ENCODE measurements at regions not wholly inside any gene's neighbourhood (a gene's known extent, or its start where the extent isn't known, plus 50 kb on each side); places are given as distances from the start of the nearest gene placed in this dataset.

DNA sequence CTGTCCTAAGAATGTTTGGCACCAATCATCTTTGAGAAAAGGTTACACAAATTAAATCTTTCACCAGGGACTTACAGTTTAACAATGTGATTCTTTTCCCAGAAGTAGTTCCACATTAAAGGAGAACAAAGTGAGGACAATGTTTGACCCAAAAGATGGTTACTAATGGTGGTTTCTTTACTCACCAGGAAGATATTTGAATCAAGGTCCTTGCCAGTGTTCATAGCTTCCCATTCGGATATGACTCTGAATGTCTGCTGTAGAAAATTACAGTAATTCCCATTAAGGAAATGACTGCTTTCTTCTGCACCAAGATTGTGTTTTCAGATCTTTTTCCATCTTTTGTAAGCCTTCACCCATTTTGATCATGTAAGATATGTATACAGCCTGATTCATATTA is 114.6 kb upstream of the ADAMTSL1 start:
- no peak for TF ChIP-seq RAD21 (IDR thresholded peaks at IDR 0.05; ENCODE audit: low read length)
- TF ChIP-seq, protein P1, sequence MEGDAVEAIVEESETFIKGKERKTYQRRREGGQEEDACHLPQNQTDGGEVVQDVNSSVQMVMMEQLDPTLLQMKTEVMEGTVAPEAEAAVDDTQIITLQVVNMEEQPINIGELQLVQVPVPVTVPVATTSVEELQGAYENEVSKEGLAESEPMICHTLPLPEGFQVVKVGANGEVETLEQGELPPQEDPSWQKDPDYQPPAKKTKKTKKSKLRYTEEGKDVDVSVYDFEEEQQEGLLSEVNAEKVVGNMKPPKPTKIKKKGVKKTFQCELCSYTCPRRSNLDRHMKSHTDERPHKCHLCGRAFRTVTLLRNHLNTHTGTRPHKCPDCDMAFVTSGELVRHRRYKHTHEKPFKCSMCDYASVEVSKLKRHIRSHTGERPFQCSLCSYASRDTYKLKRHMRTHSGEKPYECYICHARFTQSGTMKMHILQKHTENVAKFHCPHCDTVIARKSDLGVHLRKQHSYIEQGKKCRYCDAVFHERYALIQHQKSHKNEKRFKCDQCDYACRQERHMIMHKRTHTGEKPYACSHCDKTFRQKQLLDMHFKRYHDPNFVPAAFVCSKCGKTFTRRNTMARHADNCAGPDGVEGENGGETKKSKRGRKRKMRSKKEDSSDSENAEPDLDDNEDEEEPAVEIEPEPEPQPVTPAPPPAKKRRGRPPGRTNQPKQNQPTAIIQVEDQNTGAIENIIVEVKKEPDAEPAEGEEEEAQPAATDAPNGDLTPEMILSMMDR (conservative IDR thresholded peaks at IDR 0.05; ENCODE audit: low read depth, low read length): no peak
- TF ChIP-seq FOS (IDR thresholded peaks at IDR 0.05; ENCODE audit: low read depth, low read length): no peak
- TF ChIP-seq SMC3 (IDR thresholded peaks at IDR 0.05; ENCODE audit: low read depth, low read length): no peak
- TF ChIP-seq, protein P2, sequence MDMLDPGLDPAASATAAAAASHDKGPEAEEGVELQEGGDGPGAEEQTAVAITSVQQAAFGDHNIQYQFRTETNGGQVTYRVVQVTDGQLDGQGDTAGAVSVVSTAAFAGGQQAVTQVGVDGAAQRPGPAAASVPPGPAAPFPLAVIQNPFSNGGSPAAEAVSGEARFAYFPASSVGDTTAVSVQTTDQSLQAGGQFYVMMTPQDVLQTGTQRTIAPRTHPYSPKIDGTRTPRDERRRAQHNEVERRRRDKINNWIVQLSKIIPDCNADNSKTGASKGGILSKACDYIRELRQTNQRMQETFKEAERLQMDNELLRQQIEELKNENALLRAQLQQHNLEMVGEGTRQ (IDR thresholded peaks at IDR 0.05; ENCODE audit: low read depth, low read length): no peak
- no peak for TF ChIP-seq RCOR1 (IDR thresholded peaks at IDR 0.05; ENCODE audit: insufficient replicate concordance, low read length)
- TF ChIP-seq POLR2A (IDR thresholded peaks at IDR 0.05; ENCODE audit: low read depth, low read length): no peak
- TF ChIP-seq, protein P3, sequence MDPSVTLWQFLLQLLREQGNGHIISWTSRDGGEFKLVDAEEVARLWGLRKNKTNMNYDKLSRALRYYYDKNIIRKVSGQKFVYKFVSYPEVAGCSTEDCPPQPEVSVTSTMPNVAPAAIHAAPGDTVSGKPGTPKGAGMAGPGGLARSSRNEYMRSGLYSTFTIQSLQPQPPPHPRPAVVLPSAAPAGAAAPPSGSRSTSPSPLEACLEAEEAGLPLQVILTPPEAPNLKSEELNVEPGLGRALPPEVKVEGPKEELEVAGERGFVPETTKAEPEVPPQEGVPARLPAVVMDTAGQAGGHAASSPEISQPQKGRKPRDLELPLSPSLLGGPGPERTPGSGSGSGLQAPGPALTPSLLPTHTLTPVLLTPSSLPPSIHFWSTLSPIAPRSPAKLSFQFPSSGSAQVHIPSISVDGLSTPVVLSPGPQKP (IDR thresholded peaks at IDR 0.05; ENCODE audit: borderline replicate concordance, low read depth, low read length): no peak
- no peak for TF ChIP-seq CEBPB (IDR thresholded peaks at IDR 0.05; ENCODE audit: low read depth, low read length)
- TF ChIP-seq MAFK (IDR thresholded peaks at IDR 0.05; ENCODE audit: low read depth, low read length): no peak
- TF ChIP-seq NFE2L2 (IDR thresholded peaks at IDR 0.05; ENCODE audit: low read depth, low read length): no peak
- no peak for TF ChIP-seq MAZ (IDR thresholded peaks at IDR 0.05; ENCODE audit: borderline replicate concordance, low read depth, low read length)
